Epithelial cell of proximal tubule (primary cell): ENCODE measurements at regions not wholly inside any gene's neighbourhood (a gene's known extent, or its start where the extent isn't known, plus 50 kb on each side); places are given as distances from the start of the nearest gene placed in this dataset.

Source experiments
- DNase-seq: peaks from one replicate; pipeline ENCODE4 v3.0.0-alpha.2; 2011; ENCODE audit warnings: low read depth
- H3K4me3 ChIP-seq: 2 replicates; pipeline ENCODE4 v1.5.1; 2011; ENCODE audit warnings: low read depth, mild to moderate bottlenecking, low read length
- CTCF ChIP-seq: conservative IDR thresholded peaks from 2 replicates; pipeline ENCODE4 v1.5.1; 2012; ENCODE audit warnings: low read depth, mild to moderate bottlenecking, low read length

GRCh38 chr16:73149334-73149733, 101.4 kb upstream of the ZFHX3 start:
- no peak for DNase-seq
- no peak for TF ChIP-seq CTCF
- H3K4me3 ChIP-seq, result no peak overlapping the region

- DNase-seq, result no peak
- no peak overlapping the region for H3K4me3 ChIP-seq
- TF ChIP-seq CTCF, result no peak
These were observed 100.0 kb upstream of the ZFHX3 start for GRCh38 chr16:73147958-73148357.

- no peak for DNase-seq
- no peak overlapping the region for H3K4me3 ChIP-seq
- TF ChIP-seq CTCF, result no peak
These were observed 97.4 kb upstream of the ZFHX3 start for GRCh38 chr16:73145166-73145880.

GRCh38 chr16:73143576-73144422, 95.9 kb upstream of the ZFHX3 start:
- no peak for DNase-seq
- no peak overlapping the region for H3K4me3 ChIP-seq
- TF ChIP-seq CTCF, result no peak

GRCh38 chr16:73143002-73143401, 95.1 kb upstream of the ZFHX3 start:
- no peak for TF ChIP-seq CTCF
- no peak for DNase-seq
- no peak overlapping the region for H3K4me3 ChIP-seq

- TF ChIP-seq CTCF, result no peak
- no peak for DNase-seq
- H3K4me3 ChIP-seq, result no peak overlapping the region
These were observed 94.3 kb upstream of the ZFHX3 start for GRCh38 chr16:73142053-73142854.
